ENCODE measurements at regions not wholly inside any gene's neighbourhood (a gene's known extent, or its start where the extent isn't known, plus 50 kb on each side); places are given as distances from the start of the nearest gene placed in this dataset.

DNA sequence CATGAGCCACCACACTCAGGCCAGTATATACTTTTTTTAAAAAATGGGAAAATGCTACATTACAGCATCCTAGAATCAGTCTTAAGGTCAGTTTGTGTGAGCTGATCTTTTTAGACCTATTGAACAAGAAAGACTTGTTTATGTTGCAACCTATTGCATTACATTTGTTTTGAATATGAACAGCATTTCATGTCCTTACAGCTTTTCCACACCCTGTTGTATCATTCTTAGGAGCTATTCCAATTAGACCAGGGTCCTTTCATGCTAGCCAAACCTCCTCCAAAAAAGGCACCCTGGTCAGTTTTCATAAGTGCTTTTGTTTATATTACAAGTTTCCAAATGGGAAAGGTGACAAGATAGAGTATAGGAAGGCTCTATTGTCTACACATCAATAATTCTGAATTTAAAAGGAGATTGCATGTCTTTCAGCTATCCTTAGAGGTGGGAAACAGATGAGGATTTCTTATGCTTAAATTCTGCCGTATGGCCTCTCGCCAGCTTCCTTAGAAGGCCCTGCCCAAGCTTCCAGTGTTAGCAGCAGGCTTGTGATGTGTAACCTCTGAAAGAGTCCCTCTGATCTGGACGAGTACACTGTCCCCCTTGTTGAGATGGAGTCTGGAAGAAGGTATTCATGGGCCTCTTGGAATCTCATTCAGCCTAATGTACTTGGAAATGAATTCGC is 171.9 kb downstream of the OTUD1 start:
- Histone ChIP-seq H2AFZ (ENCODE audit: low read depth, low read length) (no peak overlapping the region), H4K20me1 (ENCODE audit: insufficient read depth, low read length) (no peaks in the 10 kb centered on the region), H3K79me2 (ENCODE audit: insufficient read depth, low read length) (no peaks in the 10 kb centered on the region), H3K4me2 (ENCODE audit: insufficient read depth, low read length) (no peak overlapping the region), H3K27ac (ENCODE audit: low read length) (no peak overlapping the region), H3K4me3 (ENCODE audit: low read depth in 1 of 2, low read length in 2 of 2) (no peak overlapping the region), H3K27me3 (ENCODE audit: insufficient read depth, low read length, poor library complexity) (no peaks in the 10 kb centered on the region), H3K36me3 (ENCODE audit: insufficient read depth, low read length) (no peaks in the 10 kb centered on the region), H3K9me3 (ENCODE audit: insufficient read depth, low read length, severe bottlenecking) (no peaks in the 10 kb centered on the region), H3K4me1 (ENCODE audit: insufficient read depth, low read length) (no peaks in the 10 kb centered on the region), H3K9ac (ENCODE audit: low read depth, low read length) (no peak overlapping the region)
- DNase-seq = no peak
- TF ChIP-seq, protein P1, sequence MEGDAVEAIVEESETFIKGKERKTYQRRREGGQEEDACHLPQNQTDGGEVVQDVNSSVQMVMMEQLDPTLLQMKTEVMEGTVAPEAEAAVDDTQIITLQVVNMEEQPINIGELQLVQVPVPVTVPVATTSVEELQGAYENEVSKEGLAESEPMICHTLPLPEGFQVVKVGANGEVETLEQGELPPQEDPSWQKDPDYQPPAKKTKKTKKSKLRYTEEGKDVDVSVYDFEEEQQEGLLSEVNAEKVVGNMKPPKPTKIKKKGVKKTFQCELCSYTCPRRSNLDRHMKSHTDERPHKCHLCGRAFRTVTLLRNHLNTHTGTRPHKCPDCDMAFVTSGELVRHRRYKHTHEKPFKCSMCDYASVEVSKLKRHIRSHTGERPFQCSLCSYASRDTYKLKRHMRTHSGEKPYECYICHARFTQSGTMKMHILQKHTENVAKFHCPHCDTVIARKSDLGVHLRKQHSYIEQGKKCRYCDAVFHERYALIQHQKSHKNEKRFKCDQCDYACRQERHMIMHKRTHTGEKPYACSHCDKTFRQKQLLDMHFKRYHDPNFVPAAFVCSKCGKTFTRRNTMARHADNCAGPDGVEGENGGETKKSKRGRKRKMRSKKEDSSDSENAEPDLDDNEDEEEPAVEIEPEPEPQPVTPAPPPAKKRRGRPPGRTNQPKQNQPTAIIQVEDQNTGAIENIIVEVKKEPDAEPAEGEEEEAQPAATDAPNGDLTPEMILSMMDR (IDR thresholded peaks at IDR 0.05; ENCODE audit: borderline replicate concordance, extremely low read depth, low read length, poor library complexity, severe bottlenecking) = no peak
- TF ChIP-seq EZH2 (IDR thresholded peaks at IDR 0.05; ENCODE audit: borderline replicate concordance, low read depth, low read length, severe bottlenecking) = no peak
- no peak for ATAC-seq (ENCODE audit: insufficient read depth, low read depth)

DNA sequence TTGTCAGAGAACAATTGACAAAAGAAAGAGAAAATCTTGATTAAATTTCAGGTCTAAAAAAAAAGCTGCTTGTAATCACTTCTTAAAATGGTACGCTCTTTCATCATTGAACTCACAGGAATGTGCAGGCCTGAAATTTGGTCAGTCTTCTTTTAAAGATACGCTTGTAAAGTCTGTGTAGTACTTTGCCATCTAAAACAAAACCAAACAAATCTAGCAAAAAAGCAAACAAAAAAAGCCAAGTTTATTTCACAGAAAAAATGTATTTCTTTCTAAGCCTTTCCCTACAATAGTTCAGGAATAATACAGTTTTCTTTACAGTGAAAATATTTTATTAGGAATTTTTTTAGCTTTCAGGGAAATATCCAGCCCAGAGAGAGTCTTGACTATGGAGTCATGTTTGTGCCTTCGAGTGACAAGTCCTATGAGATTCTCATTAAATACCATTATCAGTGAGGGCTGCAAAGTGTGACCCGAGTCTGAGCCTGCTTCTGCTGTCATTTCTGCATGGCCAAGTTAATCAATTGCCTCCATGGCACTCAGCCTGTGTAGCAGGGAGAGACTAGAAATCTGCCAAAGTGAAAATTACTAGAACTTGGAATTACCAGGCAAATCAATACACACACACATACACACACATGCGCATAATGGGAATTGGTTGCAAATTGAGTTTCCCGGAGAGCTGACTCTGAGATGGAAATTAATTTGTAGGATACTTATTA is 172.6 kb downstream of the OTUD1 start:
- ATAC-seq (ENCODE audit: insufficient read depth, low read depth) (no peak), DNase-seq (no peak)
- H3K36me3 ChIP-seq (ENCODE audit: insufficient read depth, low read length) = no peaks in the 10 kb centered on the region
- H3K4me1 ChIP-seq (ENCODE audit: insufficient read depth, low read length) = no peaks in the 10 kb centered on the region
- no peak overlapping the region for H3K4me2 ChIP-seq (ENCODE audit: insufficient read depth, low read length)
- TF ChIP-seq, protein P1 (IDR thresholded peaks at IDR 0.05; ENCODE audit: borderline replicate concordance, extremely low read depth, low read length, poor library complexity, severe bottlenecking) = no peak
- no peak for TF ChIP-seq EZH2 (IDR thresholded peaks at IDR 0.05; ENCODE audit: borderline replicate concordance, low read depth, low read length, severe bottlenecking)
- no peak overlapping the region for H3K4me3 ChIP-seq (ENCODE audit: low read depth in 1 of 2, low read length in 2 of 2)
- H3K79me2 ChIP-seq (ENCODE audit: insufficient read depth, low read length) = no peaks in the 10 kb centered on the region
- H3K27me3 ChIP-seq (ENCODE audit: insufficient read depth, low read length, poor library complexity) = no peaks in the 10 kb centered on the region
- H3K9me3 ChIP-seq (ENCODE audit: insufficient read depth, low read length, severe bottlenecking) = no peaks in the 10 kb centered on the region
- no peaks in the 10 kb centered on the region for H4K20me1 ChIP-seq (ENCODE audit: insufficient read depth, low read length)
- H2AFZ ChIP-seq (ENCODE audit: low read depth, low read length) = no peak overlapping the region
- H3K9ac ChIP-seq (ENCODE audit: low read depth, low read length) = no peak overlapping the region
- H3K27ac ChIP-seq (ENCODE audit: low read length) = no peak overlapping the region

DNA sequence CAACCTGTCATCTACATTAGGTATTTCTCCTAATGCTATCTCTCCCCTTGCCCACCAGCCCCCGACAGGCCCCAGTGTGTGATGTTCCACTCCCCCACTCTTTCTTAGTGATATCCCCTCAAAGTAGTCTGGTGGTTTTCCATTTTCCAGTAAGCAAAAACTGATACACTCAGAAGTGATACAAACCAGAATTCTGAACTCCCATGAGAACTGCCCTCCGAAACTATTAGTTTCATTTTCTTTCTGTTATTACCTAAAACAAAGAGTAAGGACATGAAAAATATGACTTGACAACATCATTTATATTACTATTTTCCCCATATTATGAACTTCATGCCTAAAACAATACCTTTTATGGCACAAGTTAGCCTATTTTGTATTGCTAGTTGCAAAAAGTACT is 175.0 kb downstream of the OTUD1 start:
- Histone ChIP-seq H3K36me3 (ENCODE audit: insufficient read depth, low read length) (no peaks in the 10 kb centered on the region), H3K9ac (ENCODE audit: low read depth, low read length) (no peak overlapping the region), H4K20me1 (ENCODE audit: insufficient read depth, low read length) (no peaks in the 10 kb centered on the region), H3K27me3 (ENCODE audit: insufficient read depth, low read length, poor library complexity) (no peaks in the 10 kb centered on the region), H3K4me3 (ENCODE audit: low read depth in 1 of 2, low read length in 2 of 2) (no peak overlapping the region), H3K9me3 (ENCODE audit: insufficient read depth, low read length, severe bottlenecking) (no peaks in the 10 kb centered on the region), H2AFZ (ENCODE audit: low read depth, low read length) (no peak overlapping the region), H3K27ac (ENCODE audit: low read length) (no peak overlapping the region), H3K79me2 (ENCODE audit: insufficient read depth, low read length) (no peaks in the 10 kb centered on the region), H3K4me2 (ENCODE audit: insufficient read depth, low read length) (no peak overlapping the region), H3K4me1 (ENCODE audit: insufficient read depth, low read length) (no peaks in the 10 kb centered on the region)
- TF ChIP-seq, protein P1 (IDR thresholded peaks at IDR 0.05; ENCODE audit: borderline replicate concordance, extremely low read depth, low read length, poor library complexity, severe bottlenecking) = no peak
- TF ChIP-seq EZH2 (IDR thresholded peaks at IDR 0.05; ENCODE audit: borderline replicate concordance, low read depth, low read length, severe bottlenecking) = no peak
- DNase-seq = no peak
- no peak for ATAC-seq (ENCODE audit: insufficient read depth, low read depth)

All from DND-41 (cell line).